MM.1S (cell line): ENCODE measurements at regions not wholly inside any gene's neighbourhood (a gene's known extent, or its start where the extent isn't known, plus 50 kb on each side); places are given as distances from the start of the nearest gene placed in this dataset.

Source experiments
- DNase-seq: peaks from one replicate; pipeline ENCODE4 v3.0.0-alpha.2; 2015
- H2AFZ ChIP-seq: fragments of 300-600 bp; sonication (generic); 2 replicates; pipeline ENCODE4 v1.6.0; 2016; ENCODE audit warnings: antibody characterized with exemption, low read length
- H3F3A ChIP-seq: fragments of 300-600 bp; sonication (generic); 2 replicates; pipeline ENCODE4 v1.6.1; 2016; ENCODE audit warnings: mild to moderate bottlenecking, antibody characterized with exemption, low read length, moderate library complexity, mixed read lengths; ENCODE audit not compliant: insufficient read depth
- H3K27ac ChIP-seq: fragments of 300-600 bp; sonication (generic); 2 replicates; pipeline ENCODE4 v1.5.1; 2016; ENCODE audit warnings: mild to moderate bottlenecking, low read length
- H3K27me3 ChIP-seq: fragments of 300-600 bp; sonication (generic); replicated peaks from 2 replicates; pipeline ENCODE4 v1.6.0; 2016; ENCODE audit warnings: low read length; ENCODE audit not compliant: insufficient read depth
- H3K36me3 ChIP-seq: fragments of 300-600 bp; sonication (generic); replicated peaks from 2 replicates; pipeline ENCODE4 v1.6.1; 2016; ENCODE audit warnings: mild to moderate bottlenecking, low read length, mixed read lengths; ENCODE audit not compliant: insufficient read depth
- H3K4me1 ChIP-seq: fragments of 300-600 bp; sonication (generic); 2 replicates; pipeline ENCODE4 v1.6.1; 2016; ENCODE audit warnings: low read length, mixed read lengths
- H3K4me2 ChIP-seq: fragments of 300-600 bp; sonication (generic); 2 replicates; pipeline ENCODE4 v1.6.0; 2016; ENCODE audit warnings: low read depth, low read length
- H3K4me3 ChIP-seq: fragments of 300-600 bp; sonication (generic); 2 replicates; pipeline ENCODE4 v1.5.1; 2016; ENCODE audit warnings: low read length, mixed read lengths
- H3K79me2 ChIP-seq: fragments of 300-600 bp; sonication (generic); 2 replicates; pipeline ENCODE4 v1.6.1; 2016; ENCODE audit warnings: mixed run types, low read length, mixed read lengths
- H3K9ac ChIP-seq: fragments of 300-600 bp; sonication (generic); 2 replicates; pipeline ENCODE4 v1.6.1; 2016; ENCODE audit warnings: low read length, mixed read lengths
- H3K9me2 ChIP-seq: fragments of 300-600 bp; sonication (generic); replicated peaks from 2 replicates; pipeline ENCODE4 v1.6.1; 2016; ENCODE audit warnings: mild to moderate bottlenecking, low read length, mixed read lengths; ENCODE audit not compliant: insufficient read depth
- H3K9me3 ChIP-seq: fragments of 300-600 bp; sonication (generic); replicated peaks from 2 replicates; pipeline ENCODE4 v1.6.1; 2016; ENCODE audit warnings: mild to moderate bottlenecking, low read length, mixed read lengths; ENCODE audit not compliant: insufficient read depth
- H4K20me1 ChIP-seq: fragments of 300-600 bp; sonication (generic); 2 replicates; pipeline ENCODE4 v1.6.1; 2016; ENCODE audit warnings: mild to moderate bottlenecking, low read length, moderate library complexity, mixed read lengths; ENCODE audit not compliant: insufficient read depth
- EZH2 ChIP-seq: fragments of 300-600 bp; sonication (generic); optimal IDR thresholded peaks from 2 replicates; pipeline ENCODE3; 2017; ENCODE audit warnings: low read depth, mild to moderate bottlenecking, antibody characterized with exemption, low read length, mixed read lengths
- EZH2phosphoT487 ChIP-seq: fragments of 300-600 bp; sonication (generic); IDR thresholded peaks from 2 replicates; pipeline ENCODE4 v1.6.1; 2018; ENCODE audit warnings: antibody characterized with exemption, low read length
- TF ChIP-seq, protein P1 (sequence below): fragments of 300-600 bp; sonication (generic); IDR thresholded peaks from 2 replicates; pipeline ENCODE4 v1.5.1; 2016; ENCODE audit warnings: antibody characterized with exemption, low read length, mixed read lengths

DNA sequence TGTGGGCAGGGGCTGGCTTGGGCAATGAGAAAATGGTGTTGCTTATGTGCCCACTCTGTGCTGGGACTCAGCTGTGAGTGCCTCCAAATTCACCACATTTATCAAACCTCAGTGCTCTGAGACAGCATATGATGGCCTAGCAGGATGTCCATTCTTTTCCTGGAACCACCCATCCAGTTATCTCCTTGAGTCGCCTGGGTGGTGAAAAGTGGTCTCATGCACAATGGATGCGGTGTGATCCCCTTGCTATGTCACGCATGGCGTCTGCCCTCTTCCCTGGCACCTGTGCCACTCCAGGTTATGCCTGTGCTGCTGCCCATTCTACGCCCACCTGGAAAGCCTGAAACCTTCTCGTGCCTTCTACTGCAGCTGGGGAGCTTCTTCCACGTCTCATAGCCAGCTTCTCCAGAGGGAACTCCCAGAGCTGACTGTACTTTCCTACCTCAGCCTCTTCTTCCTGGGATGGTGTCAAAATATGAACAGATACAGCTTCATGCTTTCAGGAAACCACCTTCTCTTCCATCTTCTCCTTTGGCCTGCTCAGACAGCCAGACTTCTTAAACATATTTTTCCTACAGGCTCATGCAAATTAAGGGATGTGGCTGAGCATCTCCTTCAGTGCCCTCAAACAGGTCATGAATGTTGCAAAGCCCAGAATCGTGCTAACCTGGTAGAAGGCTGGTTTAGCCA, 147.3 kb downstream of the PFKFB3 start:
- Histone ChIP-seq H3K27me3 (no peaks in the 10 kb centered on the region), H3K27ac (no peak overlapping the region), H3K4me2 (no peak overlapping the region), H3K79me2 (no peaks in the 10 kb centered on the region), H3K9me3 (no peaks in the 10 kb centered on the region), H3K9me2 (no peaks in the 10 kb centered on the region), H2AFZ (no peak overlapping the region), H3K4me1 (peaks cover 19% of the 10 kb centered on the region), H3K4me3 (no peak overlapping the region), H3K36me3 (no peaks in the 10 kb centered on the region), H3K9ac (no peak overlapping the region), H4K20me1 (no peaks in the 10 kb centered on the region), H3F3A (peaks cover 22% of the 10 kb centered on the region)
- TF ChIP-seq, protein P1, sequence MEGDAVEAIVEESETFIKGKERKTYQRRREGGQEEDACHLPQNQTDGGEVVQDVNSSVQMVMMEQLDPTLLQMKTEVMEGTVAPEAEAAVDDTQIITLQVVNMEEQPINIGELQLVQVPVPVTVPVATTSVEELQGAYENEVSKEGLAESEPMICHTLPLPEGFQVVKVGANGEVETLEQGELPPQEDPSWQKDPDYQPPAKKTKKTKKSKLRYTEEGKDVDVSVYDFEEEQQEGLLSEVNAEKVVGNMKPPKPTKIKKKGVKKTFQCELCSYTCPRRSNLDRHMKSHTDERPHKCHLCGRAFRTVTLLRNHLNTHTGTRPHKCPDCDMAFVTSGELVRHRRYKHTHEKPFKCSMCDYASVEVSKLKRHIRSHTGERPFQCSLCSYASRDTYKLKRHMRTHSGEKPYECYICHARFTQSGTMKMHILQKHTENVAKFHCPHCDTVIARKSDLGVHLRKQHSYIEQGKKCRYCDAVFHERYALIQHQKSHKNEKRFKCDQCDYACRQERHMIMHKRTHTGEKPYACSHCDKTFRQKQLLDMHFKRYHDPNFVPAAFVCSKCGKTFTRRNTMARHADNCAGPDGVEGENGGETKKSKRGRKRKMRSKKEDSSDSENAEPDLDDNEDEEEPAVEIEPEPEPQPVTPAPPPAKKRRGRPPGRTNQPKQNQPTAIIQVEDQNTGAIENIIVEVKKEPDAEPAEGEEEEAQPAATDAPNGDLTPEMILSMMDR, result no peak
- TF ChIP-seq EZH2, result no peak
- no peak for DNase-seq

- H3K4me3 ChIP-seq, result no peak overlapping the region
- no peaks in the 10 kb centered on the region for H3K9me3 ChIP-seq
- peaks cover 22% of the 10 kb centered on the region for H3F3A ChIP-seq
- no peaks in the 10 kb centered on the region for H3K36me3 ChIP-seq
- DNase-seq, result no peak
- H3K9ac ChIP-seq, result no peak overlapping the region
- TF ChIP-seq, protein P1, result no peak
- TF ChIP-seq EZH2 (no peak), EZH2phosphoT487 (no peak)
- no peak overlapping the region for H3K27ac ChIP-seq
- H3K4me1 ChIP-seq, result peaks cover 19% of the 10 kb centered on the region
- no peaks in the 10 kb centered on the region for H4K20me1 ChIP-seq
- no peaks in the 10 kb centered on the region for H3K79me2 ChIP-seq
- no peaks in the 10 kb centered on the region for H3K27me3 ChIP-seq
- H3K9me2 ChIP-seq, result no peaks in the 10 kb centered on the region
- H3K4me2 ChIP-seq, result no peak overlapping the region
- H2AFZ ChIP-seq, result no peak overlapping the region
These were observed 147.9 kb downstream of the PFKFB3 start for GRCh38 chr10:6350609-6351008.

GRCh38 chr10:6351495-6351894, 148.8 kb downstream of the PFKFB3 start:
- Histone ChIP-seq H3K27me3 (no peaks in the 10 kb centered on the region), H3K9me3 (no peaks in the 10 kb centered on the region), H3K4me3 (no peak overlapping the region), H3K4me1 (peaks cover 19% of the 10 kb centered on the region), H3K9me2 (no peaks in the 10 kb centered on the region), H3K27ac (no peak overlapping the region), H3F3A (peaks cover 22% of the 10 kb centered on the region), H3K9ac (no peak overlapping the region), H3K4me2 (no peak overlapping the region), H2AFZ (no peak overlapping the region), H3K79me2 (no peaks in the 10 kb centered on the region), H4K20me1 (no peaks in the 10 kb centered on the region), H3K36me3 (no peaks in the 10 kb centered on the region)
- TF ChIP-seq EZH2phosphoT487, result no peak
- no peak for TF ChIP-seq EZH2
- TF ChIP-seq, protein P1, result no peak
- no peak for DNase-seq
